CD14-positive monocyte (primary cell): ENCODE measurements at regions not wholly inside any gene's neighbourhood (a gene's known extent, or its start where the extent isn't known, plus 50 kb on each side); places are given as distances from the start of the nearest gene placed in this dataset.
"Not testable (repeated sequence)": the region's sequence is repeated elsewhere in the genome, so short reads cannot be mapped to it uniquely, and the experiment has no call there.

Experiments used
- DNase-seq, 3 donors: peaks; one replicate each; pipeline ENCODE4 v3.0.0-alpha.2; 2011 to 2022
- H2AFZ ChIP-seq: 2 replicates; pipeline ENCODE4 v1.6.0; 2012; ENCODE audit warnings: mild to moderate bottlenecking, low read depth, low read length, inconsistent platforms; ENCODE audit not compliant: insufficient read depth, poor library complexity, severe bottlenecking
- H3K27ac ChIP-seq, 2 donors: 1 replicate in 1 of 2; 2 replicates in 1 of 2; pipeline ENCODE4 v1.5.1; 2012 to 2013; ENCODE audit warnings: low read length in 2 of 2, control low read depth in 1 of 2, inconsistent platforms in 1 of 2, low read depth in 1 of 2, mild to moderate bottlenecking in 1 of 2
- H3K27me3 ChIP-seq, 2 donors: one replicate each; pipeline versions ENCODE4 v1.6.0 to v1.6.1; 2011 to 2013; ENCODE audit warnings: low read length in 2 of 2; ENCODE audit not compliant: control insufficient read depth in 2 of 2, insufficient read depth in 2 of 2
- H3K36me3 ChIP-seq, 2 donors: replicated peaks in 1 of 2; 1 replicate in 1 of 2; 2 replicates in 1 of 2; pipeline versions ENCODE4 v1.5.1 to v1.6.1; 2012 to 2013; ENCODE audit warnings: low read length in 2 of 2, control low read depth in 1 of 2, inconsistent platforms in 1 of 2, mild to moderate bottlenecking in 1 of 2; ENCODE audit not compliant: insufficient read depth in 2 of 2, control insufficient read depth in 1 of 2
- H3K4me1 ChIP-seq, 2 donors: 1 replicate in 1 of 2; 2 replicates in 1 of 2; pipeline versions ENCODE4 v1.5.1 to v1.6.1; 2012 to 2013; ENCODE audit warnings: low read length in 2 of 2, control low read depth in 1 of 2, inconsistent platforms in 1 of 2, mild to moderate bottlenecking in 1 of 2, moderate library complexity in 1 of 2; ENCODE audit not compliant: insufficient read depth in 2 of 2, control insufficient read depth in 1 of 2
- H3K4me2 ChIP-seq: replicated peaks from 2 replicates; pipeline ENCODE3; 2012; ENCODE audit warnings: low read length, moderate library complexity, mild to moderate bottlenecking; ENCODE audit not compliant: poor library complexity, severe bottlenecking; ENCODE audit errors: extremely low read depth
- H3K4me3 ChIP-seq, 3 experiments: fragments of 200-600 bp in 1 of 3; sonication (generic) in 1 of 3; replicated peaks in 1 of 3; 1 replicate in 2 of 3; 2 replicates in 1 of 3; pipeline ENCODE4 v1.5.1; 2011 to 2013; ENCODE audit warnings: low read length in 3 of 3, mild to moderate bottlenecking in 3 of 3, control low read depth in 2 of 3, low read depth in 2 of 3, inconsistent platforms in 1 of 3, moderate library complexity in 1 of 3
- H3K79me2 ChIP-seq: 2 replicates; pipeline ENCODE4 v1.6.0; 2012; ENCODE audit warnings: mild to moderate bottlenecking, control low read depth, inconsistent platforms, low read length, moderate library complexity; ENCODE audit not compliant: insufficient read depth
- H3K9ac ChIP-seq: 2 replicates; pipeline ENCODE4 v1.6.0; 2017; ENCODE audit warnings: low read length, mild to moderate bottlenecking; ENCODE audit not compliant: insufficient read depth, poor library complexity, severe bottlenecking
- H3K9me3 ChIP-seq, 2 donors: replicated peaks in 1 of 2; 1 replicate in 1 of 2; 2 replicates in 1 of 2; pipeline versions ENCODE4 v1.5.1 to v1.6.1; 2012 to 2013; ENCODE audit warnings: low read length in 2 of 2, control low read depth in 1 of 2; ENCODE audit not compliant: control insufficient read depth in 1 of 2, insufficient read depth in 1 of 2
- H4K20me1 ChIP-seq: 2 replicates; pipeline ENCODE4 v1.6.0; 2012; ENCODE audit warnings: mild to moderate bottlenecking, low read length, control low read depth, moderate library complexity; ENCODE audit not compliant: insufficient read depth
- H3K27ac Mint-ChIP-seq, 7 donors: one replicate each; pipeline ENCODE4 v1.8.0; 2020; ENCODE audit warnings: mild to moderate bottlenecking in 7 of 7, mixed read lengths in 7 of 7, moderate library complexity in 6 of 7, inconsistent platforms in 2 of 7
- H3K27me3 Mint-ChIP-seq, 3 donors: one replicate each; pipeline ENCODE4 v1.8.0; 2021 to 2022; ENCODE audit warnings: low read depth in 3 of 3, mild to moderate bottlenecking in 3 of 3, mixed read lengths in 3 of 3, moderate library complexity in 3 of 3, inconsistent platforms in 1 of 3
- H3K36me3 Mint-ChIP-seq, 2 donors: one replicate each; pipeline ENCODE4 v1.8.0; 2020; ENCODE audit warnings: mixed read lengths in 2 of 2, inconsistent platforms in 1 of 2, mild to moderate bottlenecking in 1 of 2
- H3K4me1 Mint-ChIP-seq: one replicate; pipeline ENCODE4 v1.8.0; 2020; ENCODE audit warnings: mild to moderate bottlenecking, mixed read lengths
- H3K4me3 Mint-ChIP-seq, 2 donors: one replicate each; pipeline ENCODE4 v1.8.0; 2020; ENCODE audit warnings: mild to moderate bottlenecking in 2 of 2, mixed read lengths in 2 of 2, moderate library complexity in 1 of 2
- H3K9me3 Mint-ChIP-seq, 7 donors: one replicate each; pipeline ENCODE4 v1.8.0; 2020 to 2022; ENCODE audit warnings: mixed read lengths in 7 of 7, mild to moderate bottlenecking in 6 of 7, moderate library complexity in 6 of 7, inconsistent platforms in 2 of 7
- CTCF ChIP-seq: fragments of 200-600 bp; IDR thresholded peaks from one replicate; pipeline ENCODE4 v1.8.0; 2022; ENCODE audit warnings: antibody characterized with exemption, mild to moderate bottlenecking
- WGBS: methylation state at CpG from one replicate; pipeline ENCODE4 v1.1.5; 2013; ENCODE audit warnings: missing lambda C conversion rate; ENCODE audit not compliant: insufficient coverage; 5-methylcytosine and 5-hydroxymethylcytosine counted together
- intact Hi-C, 2 donors: fragments of 100-400 bp; cut with micrococcal nuclease; formaldehyde crosslinking; loops; one replicate each; pipeline versions ENCODE4 v1.15.0 to v1.15.1; 2023

DNA sequence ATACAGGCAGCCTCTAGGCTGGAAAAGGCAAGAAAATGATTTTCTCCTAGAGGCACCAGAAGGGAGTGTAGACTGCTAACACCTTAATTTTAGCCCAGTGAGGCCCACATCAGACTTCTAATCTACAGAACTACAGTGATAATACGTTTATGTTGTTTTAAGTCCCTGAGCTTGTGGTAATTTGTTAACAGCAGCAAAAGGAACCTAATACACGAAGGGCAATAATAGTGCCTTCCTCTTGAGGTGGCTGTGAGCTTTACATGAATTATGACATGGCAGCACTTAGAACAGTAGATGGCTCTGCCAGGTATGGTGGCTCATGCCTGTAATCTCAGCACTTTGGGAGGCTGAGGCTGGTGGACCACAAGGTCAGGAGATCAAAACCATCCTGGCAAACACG lies 118.8 kb downstream of the ZNF664 start:
- H3K9ac ChIP-seq, result no peak overlapping the region
- no peaks in the 10 kb centered on the region for H3K36me3 ChIP-seq
- no peaks in the 10 kb centered on the region for H3K9me3 ChIP-seq
- H3K27me3 ChIP-seq, result no peaks in the 10 kb centered on the region
- Mint-ChIP-seq H3K9me3 (peaks cover 0 to 2% (median 0%) of the 10 kb centered on the region in 7 donors), H3K4me3 (no peak overlapping the region), H3K27me3 (peaks cover 0 to 6% (median 3%) of the 10 kb centered on the region in 3 donors), H3K36me3 (no peaks in the 10 kb centered on the region), H3K27ac (no peak overlapping the region), H3K4me1 (no peaks in the 10 kb centered on the region)
- H3K4me2 ChIP-seq, result no peak overlapping the region
- no peaks in the 10 kb centered on the region for H3K79me2 ChIP-seq
- no peak for TF ChIP-seq CTCF
- DNase-seq, result no peak
- H3K27ac ChIP-seq, result no peak overlapping the region
- intact Hi-C loops, result no loop called here
- H3K4me3 ChIP-seq, result no peak overlapping the region
- 100% methylated on average over 1 of the region's 3 CpGs for WGBS
- H3K4me1 ChIP-seq, result no peaks in the 10 kb centered on the region
- H2AFZ ChIP-seq, result no peak overlapping the region
- H4K20me1 ChIP-seq, result no peaks in the 10 kb centered on the region

DNA sequence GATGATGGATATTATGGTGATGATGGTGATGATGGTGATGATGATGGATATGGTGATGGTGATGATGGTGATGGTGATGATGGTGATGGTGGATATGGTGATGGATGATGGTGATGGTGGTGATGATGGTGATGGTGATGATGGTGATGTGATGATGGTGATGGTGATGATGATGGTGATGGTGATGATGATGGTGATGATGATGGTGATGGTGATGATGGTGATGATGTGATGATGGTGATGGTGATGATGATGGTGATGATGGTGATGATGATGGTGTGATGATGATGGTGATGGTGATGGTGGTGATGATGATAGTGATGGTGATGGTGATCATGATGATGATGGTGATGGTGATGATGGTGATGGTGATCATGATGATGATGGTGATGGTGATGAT lies 119.5 kb downstream of the ZNF664 start:
- H3K9ac ChIP-seq, result not testable (repeated sequence)

More for the DNA sequence above, 119.5 kb downstream of the ZNF664 start:
- H3K36me3 ChIP-seq, DNase-seq, H3K4me3 Mint-ChIP-seq, H3K4me2 ChIP-seq, H3K4me3 ChIP-seq, H3K27me3 ChIP-seq, H3K4me1 Mint-ChIP-seq, H3K36me3 Mint-ChIP-seq, H2AFZ ChIP-seq, H3K4me1 ChIP-seq, H3K27ac Mint-ChIP-seq, H3K9me3 ChIP-seq, H3K27ac ChIP-seq, H3K9me3 Mint-ChIP-seq, intact Hi-C loops, H3K79me2 ChIP-seq, H4K20me1 ChIP-seq: not testable (repeated sequence)
- peaks cover 0 to 12% (median 3%) of the 10 kb centered on the region in 3 donors for H3K27me3 Mint-ChIP-seq
